GM23338 (cell line): ENCODE measurements at regions not wholly inside any gene's neighbourhood (a gene's known extent, or its start where the extent isn't known, plus 50 kb on each side); places are given as distances from the start of the nearest gene placed in this dataset.

ENCODE experiments used
- ATAC-seq: fragments of 200-7000 bp; cut with Tn5 transposase; 3 replicates; pipeline ENCODE4 v1.9.1; 2020
- DNase-seq: peaks from one replicate; pipeline ENCODE4 v3.0.0-alpha.2; 2015; ENCODE audit warnings: low spot score
- H2AFZ ChIP-seq: fragments of 200-600 bp; sonication (generic); 2 replicates; pipeline ENCODE4 v1.8.0; 2016; ENCODE audit warnings: antibody characterized with exemption, mild to moderate bottlenecking, moderate library complexity
- H3F3A ChIP-seq: fragments of 200-600 bp; sonication (generic); replicated peaks from 2 replicates; pipeline ENCODE4 v1.8.0; 2017; ENCODE audit warnings: antibody characterized with exemption, mixed run types, low read depth
- H3K27ac ChIP-seq: fragments of 200-600 bp; sonication (generic); 2 replicates; pipeline ENCODE4 v1.6.1; 2016; ENCODE audit warnings: low read depth
- H3K27me3 ChIP-seq: fragments of 200-600 bp; sonication (generic); 2 replicates; pipeline ENCODE4 v1.8.0; 2016; ENCODE audit warnings: mild to moderate bottlenecking, mixed run types, moderate library complexity; ENCODE audit not compliant: insufficient read depth
- H3K36me3 ChIP-seq: fragments of 200-600 bp; sonication (generic); 2 replicates; pipeline ENCODE4 v1.8.0; 2016; ENCODE audit warnings: mild to moderate bottlenecking; ENCODE audit not compliant: insufficient read depth
- H3K4me1 ChIP-seq: fragments of 200-600 bp; sonication (generic); 2 replicates; pipeline ENCODE4 v1.8.0; 2016; ENCODE audit warnings: mild to moderate bottlenecking, moderate library complexity; ENCODE audit not compliant: insufficient read depth
- H3K4me2 ChIP-seq: fragments of 200-600 bp; sonication (generic); 2 replicates; pipeline ENCODE4 v1.7.1; 2017; ENCODE audit warnings: mixed run types
- H3K4me3 ChIP-seq: fragments of 200-600 bp; sonication (generic); 2 replicates; pipeline ENCODE4 v1.6.1; 2016; ENCODE audit warnings: mixed run types
- H3K79me2 ChIP-seq: fragments of 200-600 bp; sonication (generic); replicated peaks from 2 replicates; pipeline ENCODE4 v1.8.0; 2017; ENCODE audit warnings: mild to moderate bottlenecking; ENCODE audit not compliant: insufficient read depth
- H3K9me2 ChIP-seq: fragments of 200-600 bp; sonication (generic); 2 replicates; pipeline ENCODE4 v1.8.0; 2017; ENCODE audit not compliant: insufficient read depth
- H4K20me1 ChIP-seq: fragments of 200-600 bp; sonication (generic); replicated peaks from 2 replicates; pipeline ENCODE4 v1.8.0; 2017; ENCODE audit warnings: mild to moderate bottlenecking; ENCODE audit not compliant: insufficient read depth
- H3K27ac Mint-ChIP-seq: 2 replicates; pipeline ENCODE4 v1.8.0; 2020; ENCODE audit warnings: inconsistent platforms, mild to moderate bottlenecking, moderate library complexity, mixed read lengths
- H3K27me3 Mint-ChIP-seq: 3 replicates; pipeline ENCODE4 v1.8.0; 2022; ENCODE audit warnings: low read depth, mild to moderate bottlenecking, moderate library complexity, mixed read lengths, inconsistent platforms; ENCODE audit not compliant: insufficient read depth, poor library complexity
- H3K36me3 Mint-ChIP-seq: 3 replicates; pipeline ENCODE4 v1.8.0; 2021; ENCODE audit warnings: low read depth, mild to moderate bottlenecking, inconsistent platforms, moderate library complexity, mixed read lengths
- H3K4me1 Mint-ChIP-seq: 3 replicates; pipeline ENCODE4 v1.8.0; 2020; ENCODE audit warnings: mild to moderate bottlenecking, inconsistent platforms, mixed read lengths
- H3K4me3 Mint-ChIP-seq: 3 replicates; pipeline ENCODE4 v1.8.0; 2021; ENCODE audit warnings: moderate library complexity, mild to moderate bottlenecking, inconsistent platforms, mixed read lengths
- H3K9me3 Mint-ChIP-seq: 3 replicates; pipeline ENCODE4 v1.8.0; 2020; ENCODE audit warnings: moderate library complexity, mild to moderate bottlenecking, inconsistent platforms, mixed read lengths
- CREB1 ChIP-seq: fragments of 250-450 bp; sonication (Bioruptor Pico); IDR thresholded peaks from 2 replicates; pipeline ENCODE4 v1.5.0; 2020; ENCODE audit warnings: low read depth, mild to moderate bottlenecking, moderate library complexity
- EZH2 ChIP-seq: fragments of 200-600 bp; sonication (generic); IDR thresholded peaks from one replicate; pipeline ENCODE4 v1.8.0; 2017; ENCODE audit warnings: antibody characterized with exemption, mild to moderate bottlenecking, low read depth; ENCODE audit not compliant: unreplicated experiment
- EZH2phosphoT487 ChIP-seq: fragments of 200-600 bp; sonication (generic); IDR thresholded peaks from one replicate; pipeline ENCODE4 v1.8.1; 2018; ENCODE audit warnings: antibody characterized with exemption; ENCODE audit not compliant: unreplicated experiment
- JUNB ChIP-seq: IDR thresholded peaks from one replicate; pipeline ENCODE4 v1.6.1; 2016; ENCODE audit warnings: antibody characterized with exemption; ENCODE audit not compliant: unreplicated experiment
- POLR2AphosphoS5 ChIP-seq: IDR thresholded peaks from 2 replicates; pipeline ENCODE4 v1.6.1; 2016; ENCODE audit warnings: antibody characterized with exemption, low read depth
- REST ChIP-seq: IDR thresholded peaks from one replicate; pipeline ENCODE4 v1.6.1; 2018; ENCODE audit warnings: antibody characterized with exemption; ENCODE audit not compliant: unreplicated experiment
- ZNF114 ChIP-seq: fragments of 250-450 bp; sonication (Bioruptor Pico); IDR thresholded peaks from 2 replicates; pipeline ENCODE4 v1.5.0; 2020; ENCODE audit warnings: mild to moderate bottlenecking, moderate library complexity
- ZNF331 ChIP-seq: fragments of 250-450 bp; sonication (Bioruptor Pico); IDR thresholded peaks from 2 replicates; pipeline ENCODE4 v1.5.0; 2020; ENCODE audit warnings: low read depth, mild to moderate bottlenecking, moderate library complexity
- TF ChIP-seq, protein P1 (sequence below), 2 experiments: fragments of 200-600 bp in 1 of 2; sonication (generic) in 1 of 2; conservative IDR thresholded peaks; 2 replicates each; pipeline versions ENCODE4 v1.5.1 to v1.6.1; 2016 to 2017; ENCODE audit warnings: antibody characterized with exemption in 2 of 2, low read depth in 2 of 2, mild to moderate bottlenecking in 2 of 2, moderate library complexity in 1 of 2
- TF ChIP-seq, protein P2 (sequence below): fragments of 250-450 bp; sonication (Bioruptor Pico); IDR thresholded peaks from 2 replicates; pipeline ENCODE4 v1.5.0; 2020; ENCODE audit warnings: mild to moderate bottlenecking, moderate library complexity
- TF ChIP-seq, protein P3 (sequence below): IDR thresholded peaks from 2 replicates; pipeline ENCODE4 v1.6.1; 2016; ENCODE audit warnings: antibody characterized with exemption

- ATAC-seq (no peak), DNase-seq (no peak)
- H4K20me1 ChIP-seq = no peaks in the 10 kb centered on the region
- Mint-ChIP-seq H3K9me3 (peaks cover 31% of the 10 kb centered on the region), H3K36me3 (peaks cover 29% of the 10 kb centered on the region), H3K4me1 (no peaks in the 10 kb centered on the region), H3K27ac (no peak overlapping the region), H3K27me3 (peaks cover 1% of the 10 kb centered on the region), H3K4me3 (no peak overlapping the region)
- no peak for TF ChIP-seq REST
- no peak for TF ChIP-seq ZNF331 (CRISPR knock-in tag)
- TF ChIP-seq JUNB = no peak
- TF ChIP-seq, protein P1, sequence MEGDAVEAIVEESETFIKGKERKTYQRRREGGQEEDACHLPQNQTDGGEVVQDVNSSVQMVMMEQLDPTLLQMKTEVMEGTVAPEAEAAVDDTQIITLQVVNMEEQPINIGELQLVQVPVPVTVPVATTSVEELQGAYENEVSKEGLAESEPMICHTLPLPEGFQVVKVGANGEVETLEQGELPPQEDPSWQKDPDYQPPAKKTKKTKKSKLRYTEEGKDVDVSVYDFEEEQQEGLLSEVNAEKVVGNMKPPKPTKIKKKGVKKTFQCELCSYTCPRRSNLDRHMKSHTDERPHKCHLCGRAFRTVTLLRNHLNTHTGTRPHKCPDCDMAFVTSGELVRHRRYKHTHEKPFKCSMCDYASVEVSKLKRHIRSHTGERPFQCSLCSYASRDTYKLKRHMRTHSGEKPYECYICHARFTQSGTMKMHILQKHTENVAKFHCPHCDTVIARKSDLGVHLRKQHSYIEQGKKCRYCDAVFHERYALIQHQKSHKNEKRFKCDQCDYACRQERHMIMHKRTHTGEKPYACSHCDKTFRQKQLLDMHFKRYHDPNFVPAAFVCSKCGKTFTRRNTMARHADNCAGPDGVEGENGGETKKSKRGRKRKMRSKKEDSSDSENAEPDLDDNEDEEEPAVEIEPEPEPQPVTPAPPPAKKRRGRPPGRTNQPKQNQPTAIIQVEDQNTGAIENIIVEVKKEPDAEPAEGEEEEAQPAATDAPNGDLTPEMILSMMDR (conservative IDR thresholded peaks at IDR 0.05; ENCODE audit: low read depth in 2 of 2) = no peak
- no peak for TF ChIP-seq EZH2
- TF ChIP-seq ZNF114 (CRISPR knock-in tag) = no peak
- no peak for TF ChIP-seq POLR2AphosphoS5
- TF ChIP-seq, protein P2, sequence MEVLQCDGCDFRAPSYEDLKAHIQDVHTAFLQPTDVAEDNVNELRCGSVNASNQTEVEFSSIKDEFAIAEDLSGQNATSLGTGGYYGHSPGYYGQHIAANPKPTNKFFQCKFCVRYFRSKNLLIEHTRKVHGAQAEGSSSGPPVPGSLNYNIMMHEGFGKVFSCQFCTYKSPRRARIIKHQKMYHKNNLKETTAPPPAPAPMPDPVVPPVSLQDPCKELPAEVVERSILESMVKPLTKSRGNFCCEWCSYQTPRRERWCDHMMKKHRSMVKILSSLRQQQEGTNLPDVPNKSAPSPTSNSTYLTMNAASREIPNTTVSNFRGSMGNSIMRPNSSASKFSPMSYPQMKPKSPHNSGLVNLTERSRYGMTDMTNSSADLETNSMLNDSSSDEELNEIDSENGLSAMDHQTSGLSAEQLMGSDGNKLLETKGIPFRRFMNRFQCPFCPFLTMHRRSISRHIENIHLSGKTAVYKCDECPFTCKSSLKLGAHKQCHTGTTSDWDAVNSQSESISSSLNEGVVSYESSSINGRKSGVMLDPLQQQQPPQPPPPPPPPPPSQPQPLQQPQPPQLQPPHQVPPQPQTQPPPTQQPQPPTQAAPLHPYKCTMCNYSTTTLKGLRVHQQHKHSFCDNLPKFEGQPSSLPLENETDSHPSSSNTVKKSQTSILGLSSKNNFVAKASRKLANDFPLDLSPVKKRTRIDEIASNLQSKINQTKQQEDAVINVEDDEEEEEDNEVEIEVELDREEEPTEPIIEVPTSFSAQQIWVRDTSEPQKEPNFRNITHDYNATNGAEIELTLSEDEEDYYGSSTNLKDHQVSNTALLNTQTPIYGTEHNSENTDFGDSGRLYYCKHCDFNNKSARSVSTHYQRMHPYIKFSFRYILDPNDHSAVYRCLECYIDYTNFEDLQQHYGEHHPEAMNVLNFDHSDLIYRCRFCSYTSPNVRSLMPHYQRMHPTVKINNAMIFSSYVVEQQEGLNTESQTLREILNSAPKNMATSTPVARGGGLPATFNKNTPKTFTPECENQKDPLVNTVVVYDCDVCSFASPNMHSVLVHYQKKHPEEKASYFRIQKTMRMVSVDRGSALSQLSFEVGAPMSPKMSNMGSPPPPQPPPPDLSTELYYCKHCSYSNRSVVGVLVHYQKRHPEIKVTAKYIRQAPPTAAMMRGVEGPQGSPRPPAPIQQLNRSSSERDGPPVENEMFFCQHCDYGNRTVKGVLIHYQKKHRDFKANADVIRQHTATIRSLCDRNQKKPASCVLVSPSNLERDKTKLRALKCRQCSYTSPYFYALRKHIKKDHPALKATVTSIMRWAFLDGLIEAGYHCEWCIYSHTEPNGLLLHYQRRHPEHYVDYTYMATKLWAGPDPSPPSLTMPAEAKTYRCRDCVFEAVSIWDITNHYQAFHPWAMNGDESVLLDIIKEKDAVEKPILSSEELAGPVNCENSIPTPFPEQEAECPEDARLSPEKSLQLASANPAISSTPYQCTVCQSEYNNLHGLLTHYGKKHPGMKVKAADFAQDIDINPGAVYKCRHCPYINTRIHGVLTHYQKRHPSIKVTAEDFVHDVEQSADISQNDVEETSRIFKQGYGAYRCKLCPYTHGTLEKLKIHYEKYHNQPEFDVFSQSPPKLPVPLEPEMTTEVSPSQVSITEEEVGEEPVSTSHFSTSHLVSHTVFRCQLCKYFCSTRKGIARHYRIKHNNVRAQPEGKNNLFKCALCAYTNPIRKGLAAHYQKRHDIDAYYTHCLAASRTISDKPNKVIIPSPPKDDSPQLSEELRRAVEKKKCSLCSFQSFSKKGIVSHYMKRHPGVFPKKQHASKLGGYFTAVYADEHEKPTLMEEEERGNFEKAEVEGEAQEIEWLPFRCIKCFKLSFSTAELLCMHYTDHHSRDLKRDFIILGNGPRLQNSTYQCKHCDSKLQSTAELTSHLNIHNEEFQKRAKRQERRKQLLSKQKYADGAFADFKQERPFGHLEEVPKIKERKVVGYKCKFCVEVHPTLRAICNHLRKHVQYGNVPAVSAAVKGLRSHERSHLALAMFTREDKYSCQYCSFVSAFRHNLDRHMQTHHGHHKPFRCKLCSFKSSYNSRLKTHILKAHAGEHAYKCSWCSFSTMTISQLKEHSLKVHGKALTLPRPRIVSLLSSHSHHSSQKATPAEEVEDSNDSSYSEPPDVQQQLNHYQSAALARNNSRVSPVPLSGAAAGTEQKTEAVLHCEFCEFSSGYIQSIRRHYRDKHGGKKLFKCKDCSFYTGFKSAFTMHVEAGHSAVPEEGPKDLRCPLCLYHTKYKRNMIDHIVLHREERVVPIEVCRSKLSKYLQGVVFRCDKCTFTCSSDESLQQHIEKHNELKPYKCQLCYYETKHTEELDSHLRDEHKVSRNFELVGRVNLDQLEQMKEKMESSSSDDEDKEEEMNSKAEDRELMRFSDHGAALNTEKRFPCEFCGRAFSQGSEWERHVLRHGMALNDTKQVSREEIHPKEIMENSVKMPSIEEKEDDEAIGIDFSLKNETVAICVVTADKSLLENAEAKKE (CRISPR knock-in tag) = no peak
- TF ChIP-seq CREB1 (CRISPR knock-in tag) = no peak
- TF ChIP-seq, protein P3, sequence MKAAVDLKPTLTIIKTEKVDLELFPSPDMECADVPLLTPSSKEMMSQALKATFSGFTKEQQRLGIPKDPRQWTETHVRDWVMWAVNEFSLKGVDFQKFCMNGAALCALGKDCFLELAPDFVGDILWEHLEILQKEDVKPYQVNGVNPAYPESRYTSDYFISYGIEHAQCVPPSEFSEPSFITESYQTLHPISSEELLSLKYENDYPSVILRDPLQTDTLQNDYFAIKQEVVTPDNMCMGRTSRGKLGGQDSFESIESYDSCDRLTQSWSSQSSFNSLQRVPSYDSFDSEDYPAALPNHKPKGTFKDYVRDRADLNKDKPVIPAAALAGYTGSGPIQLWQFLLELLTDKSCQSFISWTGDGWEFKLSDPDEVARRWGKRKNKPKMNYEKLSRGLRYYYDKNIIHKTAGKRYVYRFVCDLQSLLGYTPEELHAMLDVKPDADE = no peak
- no peak for TF ChIP-seq EZH2phosphoT487
- no peaks in the 10 kb centered on the region for H3K79me2 ChIP-seq
- no peaks in the 10 kb centered on the region for H3K4me1 ChIP-seq
- H3K9me2 ChIP-seq = 0 out of 2 replicates have a peak, but pooled peaks cover 4% of the 10 kb centered on the region
- H3K4me3 ChIP-seq = no peak overlapping the region
- H3K27ac ChIP-seq = no peak overlapping the region
- no peak overlapping the region for H3K4me2 ChIP-seq
- no peak overlapping the region for H2AFZ ChIP-seq
- H3K27me3 ChIP-seq = no peaks in the 10 kb centered on the region
- 0 out of 2 replicates have a peak, but pooled peaks cover 3% of the 10 kb centered on the region for H3F3A ChIP-seq
- no peaks in the 10 kb centered on the region; the same call in 1 of the 2 replicates for H3K36me3 ChIP-seq
Observed at GRCh38 chr10:21432266-21432665, 93.2 kb downstream of the SKIDA1 start.
